ENCODE measurements at regions not wholly inside any gene's neighbourhood (a gene's known extent, or its start where the extent isn't known, plus 50 kb on each side); places are given as distances from the start of the nearest gene placed in this dataset.

- no peaks in the 10 kb centered on the region for H3K36me3 ChIP-seq (ENCODE audit: insufficient read depth, low read length)
- H3K27ac ChIP-seq (ENCODE audit: low read depth, low read length) = no peak overlapping the region
- Mint-ChIP-seq H3K36me3 (ENCODE audit: low read depth, unreplicated experiment) (no peaks in the 10 kb centered on the region), H3K4me3 (ENCODE audit: unreplicated experiment) (no peak overlapping the region), H3K9me3 (ENCODE audit: unreplicated experiment) (no peaks in the 10 kb centered on the region), H3K27ac (ENCODE audit: unreplicated experiment) (no peak overlapping the region), H3K27me3 (ENCODE audit: low read depth, unreplicated experiment) (no peaks in the 10 kb centered on the region), H3K4me1 (ENCODE audit: low read depth, unreplicated experiment) (peaks cover 7% of the 10 kb centered on the region)
- no peak overlapping the region for H2AFZ ChIP-seq (ENCODE audit: low read depth, low read length)
- no peaks in the 10 kb centered on the region for H4K20me1 ChIP-seq (ENCODE audit: insufficient read depth, low read length)
- no peaks in the 10 kb centered on the region for H3K27me3 ChIP-seq (ENCODE audit: insufficient read depth, low read length)
- H3K4me2 ChIP-seq (ENCODE audit: low read length) = no peak overlapping the region
- no peaks in the 10 kb centered on the region for H3K79me2 ChIP-seq (ENCODE audit: insufficient read depth, low read length)
- H3K9me3 ChIP-seq (ENCODE audit: insufficient read depth, low read depth, low read length) = no peaks in the 10 kb centered on the region
- peaks cover 3% of the 10 kb centered on the region for H3K4me1 ChIP-seq (ENCODE audit: insufficient read depth, low read length)
- H3K4me3 ChIP-seq (ENCODE audit: insufficient read depth, low read depth, low read length) = no peak overlapping the region
- no peak for DNase-seq (ENCODE audit: low read depth)
- TF ChIP-seq EZH2 (IDR thresholded peaks at IDR 0.05; ENCODE audit: insufficient read depth, low read length) = no peak
- TF ChIP-seq CTCF (IDR thresholded peaks at IDR 0.05; ENCODE audit: insufficient read depth, low read depth, low read length) = no peak
- FAIRE-seq = no peak
- no peak overlapping the region for H3K9ac ChIP-seq (ENCODE audit: low read length)
Observed at GRCh38 chr4:56102601-56103000, 153.9 kb downstream of the CEP135 start.

- Mint-ChIP-seq H3K4me1 (ENCODE audit: low read depth, unreplicated experiment) (peaks cover 7% of the 10 kb centered on the region), H3K9me3 (ENCODE audit: unreplicated experiment) (no peaks in the 10 kb centered on the region), H3K36me3 (ENCODE audit: low read depth, unreplicated experiment) (no peaks in the 10 kb centered on the region), H3K27ac (ENCODE audit: unreplicated experiment) (no peak overlapping the region), H3K27me3 (ENCODE audit: low read depth, unreplicated experiment) (no peaks in the 10 kb centered on the region), H3K4me3 (ENCODE audit: unreplicated experiment) (no peak overlapping the region)
- Histone ChIP-seq H3K4me1 (ENCODE audit: insufficient read depth, low read length) (peaks cover 3% of the 10 kb centered on the region), H3K4me3 (ENCODE audit: insufficient read depth, low read depth, low read length) (no peak overlapping the region), H3K27ac (ENCODE audit: low read depth, low read length) (no peak overlapping the region), H4K20me1 (ENCODE audit: insufficient read depth, low read length) (no peaks in the 10 kb centered on the region), H3K4me2 (ENCODE audit: low read length) (peak overlapping the region; percentile 31), H3K9ac (ENCODE audit: low read length) (no peak overlapping the region), H3K9me3 (ENCODE audit: insufficient read depth, low read depth, low read length) (no peaks in the 10 kb centered on the region), H2AFZ (ENCODE audit: low read depth, low read length) (no peak overlapping the region), H3K36me3 (ENCODE audit: insufficient read depth, low read length) (no peaks in the 10 kb centered on the region), H3K27me3 (ENCODE audit: insufficient read depth, low read length) (no peaks in the 10 kb centered on the region), H3K79me2 (ENCODE audit: insufficient read depth, low read length) (no peaks in the 10 kb centered on the region)
- no peak for TF ChIP-seq EZH2 (IDR thresholded peaks at IDR 0.05; ENCODE audit: insufficient read depth, low read length)
- TF ChIP-seq CTCF (IDR thresholded peaks at IDR 0.05; ENCODE audit: insufficient read depth, low read depth, low read length) = no peak
- DNase-seq (ENCODE audit: low read depth) (peak; percentile 83), FAIRE-seq (no peak)
Observed at GRCh38 chr4:56099378-56099786, 150.6 kb downstream of the CEP135 start.

GRCh38 chr4:56093576-56093975 is 144.8 kb downstream of the CEP135 start:
- H3K9me3 Mint-ChIP-seq (ENCODE audit: unreplicated experiment) = no peaks in the 10 kb centered on the region
- Histone ChIP-seq H3K36me3 (ENCODE audit: insufficient read depth, low read length) (no peaks in the 10 kb centered on the region), H2AFZ (ENCODE audit: low read depth, low read length) (no peak overlapping the region), H4K20me1 (ENCODE audit: insufficient read depth, low read length) (no peaks in the 10 kb centered on the region), H3K4me1 (ENCODE audit: insufficient read depth, low read length) (no peaks in the 10 kb centered on the region), H3K4me3 (ENCODE audit: insufficient read depth, low read depth, low read length) (no peak overlapping the region), H3K9me3 (ENCODE audit: insufficient read depth, low read depth, low read length) (no peaks in the 10 kb centered on the region), H3K27ac (ENCODE audit: low read depth, low read length) (no peak overlapping the region), H3K9ac (ENCODE audit: low read length) (no peak overlapping the region), H3K4me2 (ENCODE audit: low read length) (no peak overlapping the region), H3K27me3 (ENCODE audit: insufficient read depth, low read length) (no peaks in the 10 kb centered on the region), H3K79me2 (ENCODE audit: insufficient read depth, low read length) (no peaks in the 10 kb centered on the region)
- H3K27ac Mint-ChIP-seq (ENCODE audit: unreplicated experiment) = no peak overlapping the region
- no peak overlapping the region for H3K4me3 Mint-ChIP-seq (ENCODE audit: unreplicated experiment)
- FAIRE-seq (no peak), DNase-seq (ENCODE audit: low read depth) (no peak)
- H3K4me1 Mint-ChIP-seq (ENCODE audit: low read depth, unreplicated experiment) = no peaks in the 10 kb centered on the region
- H3K36me3 Mint-ChIP-seq (ENCODE audit: low read depth, unreplicated experiment) = no peaks in the 10 kb centered on the region
- TF ChIP-seq CTCF (IDR thresholded peaks at IDR 0.05; ENCODE audit: insufficient read depth, low read depth, low read length) = no peak
- no peaks in the 10 kb centered on the region for H3K27me3 Mint-ChIP-seq (ENCODE audit: low read depth, unreplicated experiment)
